Kidney epithelial cell (primary cell): ENCODE measurements at regions not wholly inside any gene's neighbourhood (a gene's known extent, or its start where the extent isn't known, plus 50 kb on each side); places are given as distances from the start of the nearest gene placed in this dataset.

Experiments used
- DNase-seq: peaks from one replicate; pipeline ENCODE4 v3.0.0-alpha.2; 2010; ENCODE audit warnings: low read depth
- H3K27me3 ChIP-seq: 2 replicates; pipeline ENCODE4 v1.6.0; 2011; ENCODE audit warnings: low read length; ENCODE audit not compliant: control insufficient read depth, insufficient read depth
- H3K36me3 ChIP-seq: 2 replicates; pipeline ENCODE4 v1.5.1; 2011; ENCODE audit warnings: low read length; ENCODE audit not compliant: control insufficient read depth, insufficient read depth
- H3K4me3 ChIP-seq: 2 replicates; pipeline ENCODE4 v1.5.1; 2011; ENCODE audit warnings: low read depth, mild to moderate bottlenecking, control low read depth, low read length
- TF ChIP-seq, protein P1 (sequence below): IDR thresholded peaks from 2 replicates; pipeline ENCODE4 v1.5.1; 2011; ENCODE audit warnings: mild to moderate bottlenecking, moderate library complexity, low read length, control low read depth, inconsistent platforms; ENCODE audit not compliant: insufficient read depth, poor library complexity, severe bottlenecking

DNA sequence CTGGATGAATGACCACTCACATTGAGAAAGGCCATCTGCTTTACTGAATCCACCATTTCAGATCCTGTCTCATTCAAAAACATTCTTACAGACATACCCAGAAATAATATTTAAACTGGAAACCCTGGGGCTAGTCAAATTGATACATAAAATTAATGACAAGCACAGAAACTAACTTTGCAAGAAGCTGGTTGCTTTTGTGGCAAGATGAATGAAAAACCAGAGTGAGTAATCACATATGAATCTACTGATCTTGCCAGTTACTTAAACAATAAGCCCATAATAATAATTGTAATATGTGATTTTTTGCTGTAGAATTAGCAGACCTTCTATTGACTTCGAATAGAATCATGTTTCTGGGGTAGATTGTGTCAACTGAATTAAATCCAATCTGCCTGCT is 235.1 kb downstream of the PPARGC1A start:
- TF ChIP-seq, protein P1, sequence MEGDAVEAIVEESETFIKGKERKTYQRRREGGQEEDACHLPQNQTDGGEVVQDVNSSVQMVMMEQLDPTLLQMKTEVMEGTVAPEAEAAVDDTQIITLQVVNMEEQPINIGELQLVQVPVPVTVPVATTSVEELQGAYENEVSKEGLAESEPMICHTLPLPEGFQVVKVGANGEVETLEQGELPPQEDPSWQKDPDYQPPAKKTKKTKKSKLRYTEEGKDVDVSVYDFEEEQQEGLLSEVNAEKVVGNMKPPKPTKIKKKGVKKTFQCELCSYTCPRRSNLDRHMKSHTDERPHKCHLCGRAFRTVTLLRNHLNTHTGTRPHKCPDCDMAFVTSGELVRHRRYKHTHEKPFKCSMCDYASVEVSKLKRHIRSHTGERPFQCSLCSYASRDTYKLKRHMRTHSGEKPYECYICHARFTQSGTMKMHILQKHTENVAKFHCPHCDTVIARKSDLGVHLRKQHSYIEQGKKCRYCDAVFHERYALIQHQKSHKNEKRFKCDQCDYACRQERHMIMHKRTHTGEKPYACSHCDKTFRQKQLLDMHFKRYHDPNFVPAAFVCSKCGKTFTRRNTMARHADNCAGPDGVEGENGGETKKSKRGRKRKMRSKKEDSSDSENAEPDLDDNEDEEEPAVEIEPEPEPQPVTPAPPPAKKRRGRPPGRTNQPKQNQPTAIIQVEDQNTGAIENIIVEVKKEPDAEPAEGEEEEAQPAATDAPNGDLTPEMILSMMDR = no peak
- DNase-seq = no peak
- Histone ChIP-seq H3K36me3 (no peaks in the 10 kb centered on the region), H3K4me3 (no peak overlapping the region), H3K27me3 (no peaks in the 10 kb centered on the region)

DNA sequence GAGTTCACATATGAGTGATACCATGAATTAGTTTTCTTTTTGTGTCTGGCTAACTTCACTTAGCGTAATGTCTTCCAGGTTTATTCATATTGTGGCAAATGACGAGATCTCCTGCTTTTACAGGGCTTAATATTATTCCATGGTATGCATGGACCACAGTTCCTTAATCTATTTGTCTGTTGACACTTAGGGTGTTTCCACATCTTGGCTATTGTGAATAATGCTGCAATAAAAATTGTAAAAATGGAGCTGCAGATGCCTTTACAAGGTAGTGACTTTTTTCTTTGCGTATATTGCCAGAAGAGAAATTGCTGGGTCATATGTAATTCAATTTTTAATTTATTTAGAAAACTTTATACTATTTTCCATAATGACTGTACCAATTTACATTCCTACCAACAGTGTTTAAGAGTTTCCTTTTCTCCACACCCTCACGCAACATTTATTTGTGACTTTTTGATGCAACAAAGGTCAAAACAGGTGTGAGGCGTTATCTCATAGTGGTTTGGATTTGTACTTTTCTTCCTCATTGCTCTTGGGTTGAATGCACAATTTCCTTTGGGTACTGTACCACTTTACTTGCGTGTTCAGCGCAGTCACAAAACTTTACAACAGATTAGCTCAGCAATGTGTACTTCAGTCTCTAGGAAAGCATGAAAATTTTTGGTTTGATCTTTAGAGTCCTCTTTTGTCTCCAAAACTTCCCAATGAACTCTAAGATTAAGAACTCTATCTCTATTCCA is 240.8 kb downstream of the PPARGC1A start:
- TF ChIP-seq, protein P1 = no peak
- Histone ChIP-seq H3K4me3 (no peak overlapping the region), H3K27me3 (no peaks in the 10 kb centered on the region), H3K36me3 (no peaks in the 10 kb centered on the region)
- no peak for DNase-seq

DNA sequence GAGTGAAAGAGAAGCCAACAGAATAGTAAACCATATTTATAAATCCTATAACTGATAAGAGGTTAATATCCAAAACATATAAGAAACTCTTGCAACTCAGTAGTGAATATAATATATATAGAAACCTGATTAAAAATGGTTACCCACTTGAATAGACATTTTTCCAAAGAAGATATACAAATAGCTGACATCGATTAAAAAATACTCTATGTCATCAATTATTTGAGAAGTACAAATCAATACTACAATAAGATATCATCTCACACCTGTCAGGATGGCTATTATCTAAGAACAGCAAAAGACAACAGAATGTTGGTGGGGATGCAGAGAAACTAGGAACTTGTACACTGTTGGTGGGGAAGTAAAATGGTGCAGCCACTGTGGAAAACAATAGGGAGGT is 254.4 kb downstream of the PPARGC1A start:
- Histone ChIP-seq H3K36me3 (no peaks in the 10 kb centered on the region), H3K4me3 (no peak overlapping the region), H3K27me3 (no peaks in the 10 kb centered on the region)
- no peak for DNase-seq
- TF ChIP-seq, protein P1 = no peak

DNA sequence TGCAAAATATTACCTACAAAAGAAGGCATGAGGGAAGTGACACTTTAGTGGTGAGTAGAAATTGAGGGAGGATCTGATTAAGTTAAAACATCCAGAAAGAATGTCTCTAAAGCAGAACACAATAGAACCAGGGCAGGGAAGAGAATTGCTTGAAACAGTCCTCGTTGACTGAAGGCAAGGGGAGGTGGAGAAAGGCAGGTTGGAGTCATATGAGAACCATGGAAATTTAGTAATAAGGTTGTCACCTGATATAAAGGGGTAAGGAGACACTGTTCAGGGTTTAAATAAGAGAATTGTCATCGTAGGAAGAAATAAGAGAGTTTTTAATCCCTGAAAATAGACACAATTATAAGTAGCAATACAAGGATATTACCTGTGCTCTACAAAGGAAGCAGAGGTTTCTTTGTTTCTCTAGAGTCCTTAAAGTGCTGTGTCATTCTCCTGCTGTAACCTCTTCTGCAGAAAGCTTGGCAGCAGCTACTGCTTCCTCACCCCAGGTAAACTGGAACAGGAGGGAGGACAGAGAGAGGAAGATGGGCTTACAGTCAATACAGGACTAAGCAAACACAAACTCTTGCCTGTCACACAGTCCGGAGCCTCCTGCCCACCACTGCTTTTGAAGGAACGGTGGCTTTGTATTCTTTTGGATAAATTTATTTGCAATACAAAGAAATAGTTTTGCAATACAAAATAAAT is 258.4 kb downstream of the PPARGC1A start:
- DNase-seq = no peak
- Histone ChIP-seq H3K27me3 (no peaks in the 10 kb centered on the region), H3K4me3 (no peak overlapping the region), H3K36me3 (no peaks in the 10 kb centered on the region)
- TF ChIP-seq, protein P1 = no peak

DNA sequence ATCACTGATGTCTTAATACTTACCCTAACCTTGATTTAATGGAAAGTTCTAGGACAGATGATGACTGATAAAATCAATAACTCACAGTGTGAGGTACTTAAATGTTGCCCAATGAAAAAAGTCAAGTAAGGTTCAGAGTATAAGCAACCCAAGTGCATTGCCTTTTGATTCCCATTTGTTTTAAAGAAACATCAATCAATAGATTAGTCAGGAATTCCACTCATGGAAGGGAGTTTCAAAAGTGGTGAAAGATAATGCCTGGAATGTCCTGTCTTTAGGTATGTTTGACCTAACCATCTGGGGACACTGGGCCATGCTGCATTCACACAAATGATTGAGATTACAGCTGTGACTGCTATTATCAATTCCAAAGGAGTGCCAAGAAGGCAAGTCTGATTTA is 259.7 kb downstream of the PPARGC1A start:
- no peaks in the 10 kb centered on the region for H3K27me3 ChIP-seq
- TF ChIP-seq, protein P1 = no peak
- no peak overlapping the region for H3K4me3 ChIP-seq
- H3K36me3 ChIP-seq = no peaks in the 10 kb centered on the region
- no peak for DNase-seq
